ENCODE measurements at regions not wholly inside any gene's neighbourhood (a gene's known extent, or its start where the extent isn't known, plus 50 kb on each side); places are given as distances from the start of the nearest gene placed in this dataset.

GRCh38 chr12:45582986-45583659, 146.4 kb upstream of the ARID2 start:
- H3K4me3 ChIP-seq (ENCODE audit: low read depth, low read length) = no peak overlapping the region
- peak; percentile 10 for DNase-seq (ENCODE audit: low read depth)

- no peak for DNase-seq (ENCODE audit: low read depth)
- no peak overlapping the region for H3K4me3 ChIP-seq (ENCODE audit: low read depth, low read length)
Measured at GRCh38 chr12:45584336-45584735, 145.2 kb upstream of the ARID2 start.

- DNase-seq (ENCODE audit: low read depth) = no peak
- no peak overlapping the region for H3K4me3 ChIP-seq (ENCODE audit: low read depth, low read length)
Measured at GRCh38 chr12:45585522-45586230, 143.8 kb upstream of the ARID2 start.

- H3K4me3 ChIP-seq (ENCODE audit: low read depth, low read length) = no peak overlapping the region
- no peak for DNase-seq (ENCODE audit: low read depth)
Measured at GRCh38 chr12:45586486-45586885, 143.0 kb upstream of the ARID2 start.

- H3K4me3 ChIP-seq (ENCODE audit: low read depth, low read length) = no peak overlapping the region
Measured at GRCh38 chr12:45587012-45587411, 142.5 kb upstream of the ARID2 start.

GRCh38 chr12:45587877-45588533, 141.5 kb upstream of the ARID2 start:
- DNase-seq (ENCODE audit: low read depth) = no peak

More at GRCh38 chr12:45587012-45587411, 142.5 kb upstream of the ARID2 start:
- DNase-seq (ENCODE audit: low read depth) = no peak

GRCh38 chr12:45590646-45591045, 138.9 kb upstream of the ARID2 start:
- H3K4me3 ChIP-seq (ENCODE audit: low read depth, low read length) = no peak overlapping the region
- DNase-seq (ENCODE audit: low read depth) = no peak

More at GRCh38 chr12:45587877-45588533, 141.5 kb upstream of the ARID2 start:
- no peak overlapping the region for H3K4me3 ChIP-seq (ENCODE audit: low read depth, low read length)

GRCh38 chr12:45591635-45592034, 137.9 kb upstream of the ARID2 start:
- H3K4me3 ChIP-seq (ENCODE audit: low read depth, low read length) = no peak overlapping the region
- no peak for DNase-seq (ENCODE audit: low read depth)

- DNase-seq (ENCODE audit: low read depth) = no peak
- H3K4me3 ChIP-seq (ENCODE audit: low read depth, low read length) = no peak overlapping the region
Measured at GRCh38 chr12:45596366-45596765, 133.1 kb upstream of the ARID2 start.

- DNase-seq (ENCODE audit: low read depth) = no peak
- no peak overlapping the region for H3K4me3 ChIP-seq (ENCODE audit: low read depth, low read length)
Measured at GRCh38 chr12:45598336-45598735, 131.2 kb upstream of the ARID2 start.

GRCh38 chr12:45598761-45599160, 130.7 kb upstream of the ARID2 start:
- H3K4me3 ChIP-seq (ENCODE audit: low read depth, low read length) = no peak overlapping the region
- no peak for DNase-seq (ENCODE audit: low read depth)

GRCh38 chr12:45599196-45599595, 130.3 kb upstream of the ARID2 start:
- DNase-seq (ENCODE audit: low read depth) = no peak
- H3K4me3 ChIP-seq (ENCODE audit: low read depth, low read length) = no peak overlapping the region

- no peak for DNase-seq (ENCODE audit: low read depth)
- no peak overlapping the region for H3K4me3 ChIP-seq (ENCODE audit: low read depth, low read length)
Measured at GRCh38 chr12:45601390-45601789, 128.1 kb upstream of the ARID2 start.

GRCh38 chr12:45601888-45602287, 127.6 kb upstream of the ARID2 start:
- DNase-seq (ENCODE audit: low read depth) = no peak
- no peak overlapping the region for H3K4me3 ChIP-seq (ENCODE audit: low read depth, low read length)

GRCh38 chr12:45605624-45606023, 123.9 kb upstream of the ARID2 start:
- DNase-seq (ENCODE audit: low read depth) = no peak
- no peak overlapping the region for H3K4me3 ChIP-seq (ENCODE audit: low read depth, low read length)

GRCh38 chr12:45611061-45611460, 118.4 kb upstream of the ARID2 start:
- DNase-seq (ENCODE audit: low read depth) = no peak
- H3K4me3 ChIP-seq (ENCODE audit: low read depth, low read length) = no peak overlapping the region

GRCh38 chr12:45611495-45611894, 118.0 kb upstream of the ARID2 start:
- no peak overlapping the region for H3K4me3 ChIP-seq (ENCODE audit: low read depth, low read length)
- no peak for DNase-seq (ENCODE audit: low read depth)

GRCh38 chr12:45612044-45612794, 117.3 kb upstream of the ARID2 start:
- peak; percentile 7 for DNase-seq (ENCODE audit: low read depth)
- no peak overlapping the region for H3K4me3 ChIP-seq (ENCODE audit: low read depth, low read length)

GRCh38 chr12:45613296-45613695, 116.2 kb upstream of the ARID2 start:
- DNase-seq (ENCODE audit: low read depth) = peak; percentile 26
- H3K4me3 ChIP-seq (ENCODE audit: low read depth, low read length) = no peak overlapping the region

GRCh38 chr12:45613855-45614254, 115.7 kb upstream of the ARID2 start:
- DNase-seq (ENCODE audit: low read depth) = no peak
- no peak overlapping the region for H3K4me3 ChIP-seq (ENCODE audit: low read depth, low read length)

Measured in skeletal muscle cell (primary cell).